HG03469 (cell line): ENCODE measurements at regions not wholly inside any gene's neighbourhood (a gene's known extent, or its start where the extent isn't known, plus 50 kb on each side); places are given as distances from the start of the nearest gene placed in this dataset.

ENCODE experiments used
- ATAC-seq: cut with Tn5 transposase; IDR thresholded peaks from one replicate; pipeline ENCODE4 v1.9.1; 2021; ENCODE audit warnings: mild to moderate bottlenecking, moderate library complexity, moderate number of reproducible peaks; ENCODE audit not compliant: unreplicated experiment

DNA sequence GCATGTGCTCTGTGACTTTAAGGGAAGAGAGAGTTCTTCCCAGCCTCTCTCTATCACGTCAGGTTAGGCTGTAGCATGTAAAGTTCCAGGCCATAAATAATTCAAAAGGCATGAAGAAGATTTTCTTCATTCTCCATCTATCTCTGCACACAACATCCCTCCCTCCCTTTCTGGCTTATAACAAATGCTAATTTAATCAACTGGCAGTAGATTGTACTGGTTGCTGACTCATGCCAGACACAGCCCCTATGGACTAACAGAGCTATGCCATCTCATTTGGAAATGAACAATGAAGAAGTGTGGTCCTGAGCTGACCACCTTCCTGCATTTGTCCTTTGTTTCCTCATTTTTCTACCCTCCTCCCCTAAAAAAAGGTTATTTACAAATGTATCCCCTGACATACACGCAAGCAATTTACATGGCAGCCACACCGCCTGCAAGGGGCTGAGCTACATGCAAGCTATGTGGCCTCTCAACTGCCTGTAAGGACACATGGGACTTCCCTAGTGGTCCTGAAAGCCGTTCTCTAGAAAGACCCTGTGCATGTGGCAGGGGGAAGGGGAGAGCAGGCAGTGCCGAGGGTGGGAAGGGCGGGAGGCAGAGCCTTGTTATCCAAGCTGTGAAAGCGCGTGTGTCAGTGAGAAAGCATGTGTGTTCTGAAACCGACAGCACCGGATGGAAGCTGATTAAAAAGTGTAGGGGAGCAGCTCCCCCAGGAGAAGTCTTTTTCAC lies 90.9 kb upstream of the KLF7 start:
- ATAC-seq: no peak

- ATAC-seq: no peak
Observed at GRCh38 chr2:207257251-207258250, 91.8 kb upstream of the KLF7 start.

DNA sequence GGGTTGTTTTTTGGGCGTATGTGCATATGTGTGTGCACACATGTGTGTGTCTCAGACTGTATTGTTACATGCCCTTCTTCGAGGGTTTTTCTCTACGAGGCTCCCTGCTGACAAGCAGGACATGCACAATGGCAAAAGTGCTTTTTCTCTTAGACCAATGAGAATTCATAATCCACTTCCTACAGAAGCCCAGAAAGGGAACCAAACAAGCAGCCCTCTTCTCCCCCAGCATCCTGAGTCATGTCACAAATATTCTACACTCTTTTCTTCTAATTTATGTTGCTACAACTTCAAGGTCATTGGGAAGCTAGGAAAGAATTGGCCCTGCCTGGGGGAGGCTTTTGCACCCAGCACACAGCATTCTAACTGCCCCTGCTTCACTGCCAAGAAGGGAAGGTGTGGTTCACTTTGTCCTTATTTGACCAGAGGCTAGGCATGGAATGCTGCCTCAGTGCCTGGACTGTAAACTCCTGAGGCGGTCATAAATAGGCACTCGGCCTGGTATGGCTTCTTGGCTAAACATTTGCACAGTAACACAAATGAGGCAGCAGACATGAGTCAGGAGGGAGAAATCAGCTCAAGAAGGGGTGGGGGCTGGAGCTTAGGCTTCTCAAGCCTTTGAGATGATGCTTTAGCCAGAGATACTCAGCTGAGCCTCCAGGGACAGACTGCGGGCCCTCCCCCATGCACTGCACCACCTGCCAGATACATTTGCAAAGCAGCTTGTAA lies 92.7 kb upstream of the KLF7 start:
- ATAC-seq: no peak

DNA sequence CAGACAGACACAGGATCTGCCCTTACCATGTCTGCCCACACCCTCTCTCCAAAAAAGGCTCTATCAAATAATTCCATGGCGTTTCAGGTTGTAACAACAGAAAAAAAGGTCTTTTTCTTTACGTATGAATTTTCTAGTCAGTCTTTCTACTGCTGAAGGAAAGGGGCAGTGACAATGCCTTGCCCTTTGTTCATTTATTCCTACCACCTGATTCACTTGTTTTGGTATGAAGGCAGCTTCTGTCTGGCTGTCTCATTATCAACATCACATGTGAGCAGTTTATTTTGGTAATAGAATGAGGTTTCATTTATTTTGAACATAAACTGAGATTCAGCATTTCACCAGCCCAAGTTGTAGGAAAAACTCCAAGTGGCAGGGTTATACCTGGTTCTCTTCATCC lies 94.3 kb upstream of the KLF7 start:
- no peak for ATAC-seq

GRCh38 chr2:207260947-207261346 lies 95.2 kb upstream of the KLF7 start:
- no peak for ATAC-seq

GRCh38 chr2:207264310-207264709 lies 98.6 kb upstream of the KLF7 start:
- ATAC-seq: no peak

GRCh38 chr2:207265332-207265731 lies 99.6 kb upstream of the KLF7 start:
- ATAC-seq: no peak

- ATAC-seq: no peak
Observed at GRCh38 chr2:207265869-207266268, 100.1 kb upstream of the KLF7 start.

DNA sequence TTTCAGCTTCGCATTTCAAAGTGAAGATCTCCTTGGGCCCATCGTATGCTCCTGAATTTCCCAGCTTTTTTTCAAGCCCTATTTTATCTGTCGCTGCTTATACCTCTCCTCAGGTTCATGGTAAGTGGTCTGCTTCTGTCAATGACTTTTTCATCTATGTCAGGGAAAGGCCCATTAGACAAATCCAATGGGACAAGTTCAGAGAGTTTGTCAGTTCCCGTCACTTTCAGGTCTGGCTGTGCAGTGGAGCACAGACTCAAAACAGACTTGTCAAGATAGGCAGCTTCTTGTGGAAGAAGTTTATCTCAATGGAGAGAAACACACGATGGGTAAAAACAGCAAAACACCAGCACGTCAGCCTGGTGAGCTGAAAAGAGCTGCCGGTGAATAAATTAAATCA lies 100.9 kb upstream of the KLF7 start:
- no peak for ATAC-seq

DNA sequence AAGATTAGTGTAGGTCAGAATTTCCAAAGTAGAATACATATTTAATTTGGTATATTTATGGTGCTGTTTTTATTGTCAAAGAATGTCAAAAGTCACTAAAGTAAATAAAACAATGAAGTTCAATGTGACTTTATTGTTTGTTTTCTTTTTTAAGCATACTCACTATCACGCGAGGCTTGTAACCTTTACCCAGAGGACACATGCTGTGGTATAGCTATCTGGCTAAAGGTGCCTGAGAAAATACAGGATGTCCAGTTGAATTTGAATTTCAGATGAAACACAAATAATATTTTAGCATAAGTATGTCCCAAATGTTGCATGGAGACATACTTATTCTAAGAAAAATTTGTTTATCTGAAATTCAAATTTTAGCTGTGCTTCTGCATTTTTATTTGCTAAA lies 103.3 kb upstream of the KLF7 start:
- ATAC-seq: no peak

GRCh38 chr2:207274530-207275189 lies 108.9 kb upstream of the KLF7 start:
- ATAC-seq: no peak

- ATAC-seq: no peak
Observed at GRCh38 chr2:207275779-207276178, 110.0 kb upstream of the KLF7 start.

- no peak for ATAC-seq
Observed at GRCh38 chr2:207276248-207276647, 110.5 kb upstream of the KLF7 start.

DNA sequence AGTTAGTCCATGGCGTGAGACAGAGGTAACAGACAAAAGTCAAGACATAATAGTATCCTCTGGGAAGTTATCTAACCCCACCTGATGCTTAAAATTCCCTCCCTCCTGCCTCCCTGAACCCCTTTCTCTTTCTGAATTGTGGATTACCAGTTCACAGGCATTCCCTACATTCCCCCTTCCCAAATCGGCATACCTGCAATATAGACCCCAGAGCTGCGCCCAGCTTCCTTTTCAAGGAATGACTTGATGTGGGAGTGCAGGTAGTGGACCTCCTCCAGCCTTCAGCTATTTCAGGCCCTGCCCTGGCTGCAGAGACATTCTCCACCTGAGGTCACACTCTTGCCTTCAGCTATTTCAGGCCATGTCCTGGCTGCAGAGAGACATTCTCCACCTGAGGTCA lies 111.1 kb upstream of the KLF7 start:
- no peak for ATAC-seq

- no peak for ATAC-seq
Observed at GRCh38 chr2:207279520-207279919, 113.8 kb upstream of the KLF7 start.

GRCh38 chr2:207281436-207281835 lies 115.7 kb upstream of the KLF7 start:
- no peak for ATAC-seq

- ATAC-seq: no peak
Observed at GRCh38 chr2:207282916-207283315, 117.2 kb upstream of the KLF7 start.

DNA sequence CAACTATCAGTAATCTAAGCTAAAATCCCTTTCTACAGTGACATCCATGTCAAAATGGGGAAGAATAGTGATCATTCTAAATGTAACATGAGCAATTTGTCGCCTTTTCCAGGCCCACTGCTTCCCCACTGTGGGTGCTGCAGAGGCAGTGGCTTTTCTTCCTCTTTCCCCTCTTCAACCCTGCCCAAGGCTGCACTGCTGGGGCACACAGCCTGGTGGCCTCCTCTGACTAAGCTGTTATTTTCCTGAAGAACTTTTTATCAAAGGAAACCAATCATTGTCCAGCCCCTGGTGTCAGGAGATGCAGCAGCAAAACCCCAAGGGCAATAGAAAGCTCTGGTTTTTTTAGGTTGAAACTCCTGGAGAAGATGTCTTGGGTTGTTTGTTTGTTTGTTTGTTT lies 117.6 kb upstream of the KLF7 start:
- no peak for ATAC-seq

DNA sequence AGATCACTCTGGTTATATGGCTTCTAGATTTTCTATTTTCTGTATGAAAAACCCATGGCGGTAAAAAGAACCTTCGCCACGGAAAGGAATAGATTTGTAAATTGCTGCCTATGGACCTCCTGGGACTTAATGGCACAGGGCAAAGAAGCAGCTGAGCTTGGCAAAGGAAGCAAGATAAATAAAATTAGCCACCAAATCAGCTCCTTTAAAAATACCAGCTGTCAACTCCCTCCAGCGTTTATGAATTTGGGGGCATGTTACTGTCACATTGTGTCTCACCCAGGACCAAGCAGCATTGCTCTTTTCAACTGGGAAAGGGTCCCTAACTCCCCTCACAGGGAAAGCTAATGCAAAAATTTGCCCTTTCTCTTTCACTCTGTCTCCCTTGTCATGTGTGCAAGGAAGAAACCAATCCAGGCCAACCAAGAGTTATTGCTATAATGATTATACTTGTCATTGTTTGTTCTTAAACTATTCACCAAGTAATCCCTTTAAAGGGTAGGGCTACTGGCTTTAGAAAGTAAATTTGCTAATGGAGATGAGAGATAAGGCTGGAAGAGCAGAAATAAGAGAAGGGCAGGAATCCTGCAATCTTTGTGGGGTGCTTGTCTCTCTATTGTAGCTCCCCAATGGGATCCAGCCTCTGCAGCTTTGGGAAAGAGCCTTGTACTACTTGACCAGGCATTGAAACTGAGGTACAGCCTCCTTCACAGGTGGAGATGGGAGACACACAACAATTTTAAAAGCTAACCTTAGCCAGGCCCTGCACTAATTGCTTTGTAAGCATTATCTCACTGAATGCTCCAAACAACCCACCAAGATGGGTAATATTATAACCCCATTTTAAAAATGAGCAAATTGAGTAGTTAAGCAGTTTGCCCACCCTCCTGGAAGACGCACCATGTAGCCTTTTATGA lies 119.1 kb upstream of the KLF7 start:
- no peak for ATAC-seq

DNA sequence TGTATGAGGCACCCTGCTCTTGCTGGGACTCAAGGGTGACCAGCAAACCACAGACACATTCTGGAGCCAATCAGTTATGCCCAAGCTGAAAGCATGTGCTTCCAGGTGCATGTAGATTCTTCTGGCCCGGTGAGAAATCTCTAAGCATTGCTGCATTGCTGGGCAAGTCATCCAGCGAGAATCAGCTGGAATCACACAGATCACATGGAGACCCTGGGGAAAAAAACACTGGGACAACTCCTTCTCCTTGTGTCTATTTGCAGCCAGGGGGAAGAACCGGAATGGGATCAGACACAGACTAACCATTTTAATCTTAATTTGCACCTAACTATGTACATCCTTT lies 119.7 kb upstream of the KLF7 start:
- ATAC-seq: no peak
